ENCODE measurements at regions not wholly inside any gene's neighbourhood (a gene's known extent, or its start where the extent isn't known, plus 50 kb on each side); places are given as distances from the start of the nearest gene placed in this dataset.

DNA sequence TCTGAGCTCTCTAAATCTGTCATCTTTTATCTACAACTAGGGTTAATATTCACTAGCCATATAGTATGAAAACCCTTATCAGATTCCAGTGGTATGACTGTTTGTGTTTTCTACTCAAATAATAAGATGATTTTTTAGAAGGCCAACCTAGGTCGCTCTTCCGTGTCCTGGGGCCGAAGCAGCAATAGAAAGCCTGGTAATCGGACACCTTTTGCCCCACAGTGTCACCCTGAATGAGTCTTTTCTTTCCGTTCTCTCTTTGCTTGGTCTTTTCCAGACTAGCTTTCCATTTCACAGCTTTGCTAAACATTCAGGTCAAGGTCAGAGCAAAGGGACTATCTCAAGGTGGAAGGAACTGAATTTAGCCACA is 243.3 kb upstream of the ANKRD55 start:
- H3K4me3 ChIP-seq (ENCODE audit: low read depth, low read length): no peak overlapping the region
- TF ChIP-seq, protein P1, sequence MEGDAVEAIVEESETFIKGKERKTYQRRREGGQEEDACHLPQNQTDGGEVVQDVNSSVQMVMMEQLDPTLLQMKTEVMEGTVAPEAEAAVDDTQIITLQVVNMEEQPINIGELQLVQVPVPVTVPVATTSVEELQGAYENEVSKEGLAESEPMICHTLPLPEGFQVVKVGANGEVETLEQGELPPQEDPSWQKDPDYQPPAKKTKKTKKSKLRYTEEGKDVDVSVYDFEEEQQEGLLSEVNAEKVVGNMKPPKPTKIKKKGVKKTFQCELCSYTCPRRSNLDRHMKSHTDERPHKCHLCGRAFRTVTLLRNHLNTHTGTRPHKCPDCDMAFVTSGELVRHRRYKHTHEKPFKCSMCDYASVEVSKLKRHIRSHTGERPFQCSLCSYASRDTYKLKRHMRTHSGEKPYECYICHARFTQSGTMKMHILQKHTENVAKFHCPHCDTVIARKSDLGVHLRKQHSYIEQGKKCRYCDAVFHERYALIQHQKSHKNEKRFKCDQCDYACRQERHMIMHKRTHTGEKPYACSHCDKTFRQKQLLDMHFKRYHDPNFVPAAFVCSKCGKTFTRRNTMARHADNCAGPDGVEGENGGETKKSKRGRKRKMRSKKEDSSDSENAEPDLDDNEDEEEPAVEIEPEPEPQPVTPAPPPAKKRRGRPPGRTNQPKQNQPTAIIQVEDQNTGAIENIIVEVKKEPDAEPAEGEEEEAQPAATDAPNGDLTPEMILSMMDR (IDR thresholded peaks at IDR 0.05; ENCODE audit: borderline replicate concordance, insufficient read depth, low read depth, low read length): no peak

- TF ChIP-seq, protein P1 (IDR thresholded peaks at IDR 0.05; ENCODE audit: borderline replicate concordance, insufficient read depth, low read depth, low read length): no peak
- H3K4me3 ChIP-seq (ENCODE audit: low read depth, low read length): no peak overlapping the region
These were observed 242.8 kb upstream of the ANKRD55 start for GRCh38 chr5:56475689-56476486.

DNA sequence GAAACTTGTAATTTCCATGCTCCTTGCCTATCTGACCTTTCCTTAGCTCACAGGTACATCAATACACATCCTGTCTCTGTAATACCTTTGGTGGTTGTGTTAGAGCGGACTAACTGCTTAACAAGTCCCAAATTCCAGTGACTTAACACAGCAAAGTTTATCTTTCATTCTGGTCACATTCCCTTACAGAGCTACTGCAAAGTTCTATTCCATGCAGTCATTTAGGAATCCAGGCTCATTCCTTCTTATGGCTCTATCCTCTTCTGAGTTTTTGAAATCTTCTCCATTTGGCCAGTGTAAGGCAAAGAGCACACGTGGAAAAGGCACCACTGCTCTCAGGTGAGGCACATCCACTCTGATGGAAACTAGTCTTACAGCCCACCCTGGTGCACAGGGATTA is 238.6 kb upstream of the ANKRD55 start:
- TF ChIP-seq, protein P1 (IDR thresholded peaks at IDR 0.05; ENCODE audit: borderline replicate concordance, insufficient read depth, low read depth, low read length): no peak
- no peak overlapping the region for H3K4me3 ChIP-seq (ENCODE audit: low read depth, low read length)

DNA sequence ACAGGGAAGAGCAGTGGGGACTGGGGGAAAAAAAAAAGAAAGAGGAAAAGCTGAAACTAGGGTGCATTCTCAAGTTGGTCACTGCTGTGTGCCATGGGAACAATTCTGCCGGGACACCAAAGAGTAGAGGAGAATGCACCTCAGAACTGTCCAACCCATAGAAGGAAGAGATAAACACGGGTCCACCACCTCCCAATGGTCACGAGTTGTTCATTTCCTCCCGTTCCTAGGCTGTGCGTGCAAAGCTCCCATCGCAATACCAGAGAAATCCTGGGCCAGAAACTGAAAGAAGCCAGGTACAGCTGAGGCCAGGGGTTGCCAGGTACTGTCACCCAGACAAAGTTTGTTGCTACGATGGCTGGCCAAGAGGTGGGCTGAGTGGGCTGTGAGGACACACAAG is 236.9 kb upstream of the ANKRD55 start:
- TF ChIP-seq, protein P1 (IDR thresholded peaks at IDR 0.05; ENCODE audit: borderline replicate concordance, insufficient read depth, low read depth, low read length): no peak

DNA sequence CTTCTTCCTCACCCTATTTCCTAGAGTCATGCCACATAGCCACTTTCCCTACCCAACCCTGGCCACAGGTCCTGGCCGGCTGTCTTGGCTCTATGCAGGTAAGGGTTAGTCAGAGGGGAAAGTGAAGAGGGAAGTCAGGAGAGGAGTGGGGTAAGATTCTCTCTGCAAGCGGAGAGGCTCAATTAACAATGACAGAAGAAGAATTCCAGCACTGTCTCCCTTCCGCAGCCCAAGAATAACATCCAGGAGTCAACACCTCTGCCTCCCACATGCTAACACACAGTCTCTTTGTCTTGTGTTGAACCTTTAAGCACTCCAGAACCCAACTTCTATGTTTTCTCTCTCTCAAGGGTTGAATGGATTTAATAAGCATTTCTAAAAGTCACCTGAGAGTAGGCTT is 235.1 kb upstream of the ANKRD55 start:
- no peak overlapping the region for H3K4me3 ChIP-seq (ENCODE audit: low read depth, low read length)
- TF ChIP-seq, protein P1 (IDR thresholded peaks at IDR 0.05; ENCODE audit: borderline replicate concordance, insufficient read depth, low read depth, low read length): no peak

More for the DNA sequence above, 236.9 kb upstream of the ANKRD55 start:
- no peak overlapping the region for H3K4me3 ChIP-seq (ENCODE audit: low read depth, low read length)

DNA sequence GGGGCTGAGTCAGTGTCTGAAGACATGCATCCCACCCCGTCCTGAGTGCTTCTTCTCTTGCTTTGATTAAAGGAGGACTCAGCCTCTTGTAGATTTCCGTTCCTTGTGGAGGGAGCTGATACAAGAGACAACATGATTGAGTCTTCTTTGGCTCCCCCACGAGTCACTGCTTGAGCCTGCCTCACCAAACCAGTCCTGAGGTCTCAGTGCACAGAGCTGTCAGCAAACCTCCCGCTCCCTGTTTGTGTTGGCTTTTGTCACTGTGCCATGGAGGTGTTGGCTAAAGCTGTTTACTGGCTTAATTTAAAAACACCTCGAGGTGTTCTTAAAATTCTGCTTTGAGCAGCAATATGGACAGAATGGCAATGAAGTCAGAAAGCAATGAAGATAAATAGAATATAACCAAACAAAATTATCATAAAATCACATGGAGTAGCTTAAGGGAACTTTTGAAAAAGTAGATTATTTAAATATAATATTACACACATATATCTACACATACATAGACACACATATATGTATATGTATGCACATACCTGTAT is 234.1 kb upstream of the ANKRD55 start:
- H3K4me3 ChIP-seq (ENCODE audit: low read depth, low read length): no peak overlapping the region
- TF ChIP-seq, protein P1 (IDR thresholded peaks at IDR 0.05; ENCODE audit: borderline replicate concordance, insufficient read depth, low read depth, low read length): no peak

Data from GM12875 (cell line).